ENCODE measurements at regions not wholly inside any gene's neighbourhood (a gene's known extent, or its start where the extent isn't known, plus 50 kb on each side); places are given as distances from the start of the nearest gene placed in this dataset.

DNA sequence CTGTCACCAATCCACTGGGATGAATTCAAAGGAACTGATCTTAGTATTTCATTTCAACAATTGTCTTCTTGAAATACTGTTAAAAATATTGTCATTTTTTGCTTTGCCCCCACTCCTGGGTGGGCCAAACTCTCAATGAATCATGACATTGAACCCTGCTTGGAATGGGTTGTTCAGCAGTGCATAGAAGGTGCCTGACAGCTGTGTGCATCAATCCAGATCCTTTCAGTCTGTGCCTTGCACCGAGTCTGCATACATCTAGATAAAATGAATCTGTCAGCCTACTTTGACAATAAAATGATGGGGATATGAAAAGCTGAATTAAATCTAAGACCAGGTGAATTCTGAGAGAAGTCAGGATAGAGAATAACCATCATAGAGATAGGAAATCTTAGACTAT lies 706.6 kb downstream of the CBLN2 start:
- no peak for DNase-seq (ENCODE audit: low spot score)
- H3K4me1 Mint-ChIP-seq (ENCODE audit: low read depth): no peaks in the 10 kb centered on the region
- H3K36me3 Mint-ChIP-seq (ENCODE audit: low read depth): no peaks in the 10 kb centered on the region
- no peak overlapping the region for H3K27ac Mint-ChIP-seq
- H3K4me3 Mint-ChIP-seq: no peak overlapping the region
- H3K9me3 Mint-ChIP-seq: no peaks in the 10 kb centered on the region
- H3K27me3 Mint-ChIP-seq (ENCODE audit: low read depth): no peaks in the 10 kb centered on the region

DNA sequence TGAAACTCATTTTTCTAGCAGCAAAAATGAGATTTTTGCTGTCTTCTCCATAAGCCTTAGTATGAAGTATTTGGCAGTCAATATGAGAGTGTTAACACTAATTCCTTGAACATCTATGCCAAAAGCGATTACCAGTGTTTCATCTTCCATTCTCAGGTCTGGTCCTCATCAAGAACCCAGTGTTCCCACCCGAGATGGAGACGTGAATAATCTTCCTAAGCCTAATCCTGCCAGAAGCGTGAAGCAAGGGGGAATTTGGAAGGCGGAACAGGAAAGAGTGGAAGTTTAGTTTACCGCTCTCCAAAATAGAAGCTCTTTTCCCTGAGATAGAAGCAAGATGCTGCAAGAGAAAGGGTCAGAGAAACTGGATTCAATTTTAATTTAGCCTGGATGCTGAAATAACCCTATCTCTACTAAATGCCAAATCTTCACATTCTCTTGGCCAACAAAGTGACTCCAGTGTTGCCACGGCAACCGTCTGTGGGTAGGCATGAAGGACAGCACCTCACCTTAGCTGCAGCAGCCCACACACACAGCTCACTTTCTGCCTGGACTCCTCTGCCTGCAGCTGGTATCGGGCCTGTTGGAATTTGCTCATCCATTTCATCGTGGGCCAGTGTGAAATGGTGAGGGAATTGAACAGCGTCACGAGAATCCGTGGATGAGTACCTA lies 711.1 kb downstream of the CBLN2 start:
- no peaks in the 10 kb centered on the region for H3K4me1 Mint-ChIP-seq (ENCODE audit: low read depth)
- H3K27me3 Mint-ChIP-seq (ENCODE audit: low read depth): no peaks in the 10 kb centered on the region
- H3K9me3 Mint-ChIP-seq: no peaks in the 10 kb centered on the region
- H3K27ac Mint-ChIP-seq: no peak overlapping the region
- H3K36me3 Mint-ChIP-seq (ENCODE audit: low read depth): no peaks in the 10 kb centered on the region
- no peak overlapping the region for H3K4me3 Mint-ChIP-seq
- DNase-seq (ENCODE audit: low spot score): no peak

DNA sequence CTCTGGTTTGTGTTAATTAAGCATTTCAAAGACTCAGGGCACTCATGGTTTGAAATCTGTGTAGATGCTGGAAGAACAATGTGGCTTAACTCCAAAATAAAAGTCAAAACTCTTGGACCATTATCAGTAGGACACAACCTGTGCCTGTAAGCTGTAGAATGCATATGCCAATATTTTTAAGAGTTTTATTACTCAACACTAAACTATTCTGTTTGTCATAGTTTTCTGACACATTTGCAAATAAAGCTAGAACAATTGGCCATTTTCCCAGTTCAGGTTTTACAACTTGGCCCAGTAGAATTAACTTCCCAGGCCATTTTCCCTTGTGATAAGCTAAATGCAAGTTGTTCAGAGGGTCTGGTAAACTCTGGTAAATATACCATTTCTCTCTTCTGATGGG lies 713.1 kb downstream of the CBLN2 start:
- no peaks in the 10 kb centered on the region for H3K36me3 Mint-ChIP-seq (ENCODE audit: low read depth)
- H3K4me3 Mint-ChIP-seq: no peak overlapping the region
- H3K27me3 Mint-ChIP-seq (ENCODE audit: low read depth): no peaks in the 10 kb centered on the region
- H3K27ac Mint-ChIP-seq: no peak overlapping the region
- no peaks in the 10 kb centered on the region for H3K4me1 Mint-ChIP-seq (ENCODE audit: low read depth)
- H3K9me3 Mint-ChIP-seq: no peaks in the 10 kb centered on the region
- no peak for DNase-seq (ENCODE audit: low spot score)

DNA sequence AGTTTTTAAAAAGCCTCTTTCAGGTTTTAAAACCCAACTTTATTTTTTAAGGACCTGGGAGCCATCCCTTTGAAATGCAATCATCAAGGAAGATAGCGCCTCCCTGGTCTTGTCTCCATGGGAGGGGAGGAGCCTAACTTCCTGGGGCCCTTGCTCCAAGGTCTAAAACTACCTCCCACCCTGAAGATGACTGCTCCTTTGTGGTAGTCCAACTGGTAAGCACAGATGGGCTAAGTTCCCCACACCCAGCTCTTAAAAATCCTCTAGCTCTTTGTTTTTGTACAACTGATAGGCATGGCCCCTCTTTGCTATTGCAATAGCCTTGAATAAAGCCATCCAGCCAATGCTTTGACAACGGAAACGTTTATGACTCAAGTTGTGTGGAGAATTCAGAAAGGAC lies 716.8 kb downstream of the CBLN2 start:
- no peak overlapping the region for H3K4me3 Mint-ChIP-seq
- no peaks in the 10 kb centered on the region for H3K36me3 Mint-ChIP-seq (ENCODE audit: low read depth)
- H3K27ac Mint-ChIP-seq: no peak overlapping the region
- H3K9me3 Mint-ChIP-seq: no peaks in the 10 kb centered on the region
- no peaks in the 10 kb centered on the region for H3K4me1 Mint-ChIP-seq (ENCODE audit: low read depth)
- no peak for DNase-seq (ENCODE audit: low spot score)
- no peaks in the 10 kb centered on the region for H3K27me3 Mint-ChIP-seq (ENCODE audit: low read depth)

DNA sequence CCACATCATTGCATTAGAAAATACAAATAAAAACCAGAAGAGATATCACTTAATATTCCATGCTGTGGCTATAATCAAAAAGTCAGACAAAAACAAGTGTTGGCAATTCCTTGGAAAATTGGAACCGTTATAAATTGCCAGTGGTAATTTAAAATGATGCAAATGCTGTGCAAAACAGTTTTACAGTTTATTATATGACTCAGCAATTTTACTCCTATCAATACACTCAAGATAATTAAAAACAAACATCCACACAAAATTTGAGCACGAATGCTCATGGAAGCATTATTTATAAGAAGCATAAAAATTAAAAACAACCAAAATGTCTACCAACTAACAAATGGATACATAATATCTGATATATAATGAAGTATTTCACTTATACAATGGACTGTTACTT lies 728.8 kb downstream of the CBLN2 start:
- no peaks in the 10 kb centered on the region for H3K36me3 Mint-ChIP-seq (ENCODE audit: low read depth)
- H3K27ac Mint-ChIP-seq: no peak overlapping the region
- no peaks in the 10 kb centered on the region for H3K27me3 Mint-ChIP-seq (ENCODE audit: low read depth)
- no peaks in the 10 kb centered on the region for H3K4me1 Mint-ChIP-seq (ENCODE audit: low read depth)
- no peaks in the 10 kb centered on the region for H3K9me3 Mint-ChIP-seq
- no peak overlapping the region for H3K4me3 Mint-ChIP-seq
- no peak for DNase-seq (ENCODE audit: low spot score)

DNA sequence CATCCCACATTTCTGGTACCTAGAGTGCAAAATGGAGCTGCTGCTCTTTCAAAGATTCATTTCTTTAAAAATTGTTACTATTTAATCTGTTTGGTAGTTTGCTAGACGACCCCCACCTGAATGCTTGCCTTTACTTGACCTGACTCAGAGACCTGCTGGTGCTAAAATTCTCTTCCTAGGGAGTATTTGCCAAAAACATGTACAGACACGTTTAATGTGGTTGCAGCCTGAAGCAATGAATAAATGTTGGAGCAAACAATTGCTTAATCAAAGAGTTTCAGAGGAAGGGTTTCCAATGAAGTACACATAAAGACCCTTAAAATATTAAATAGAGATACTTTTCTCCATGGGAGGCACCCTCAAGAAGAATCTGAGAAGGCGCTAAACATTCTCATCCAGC lies 734.4 kb downstream of the CBLN2 start:
- no peak overlapping the region for H3K27ac Mint-ChIP-seq
- no peaks in the 10 kb centered on the region for H3K4me1 Mint-ChIP-seq (ENCODE audit: low read depth)
- no peak for DNase-seq (ENCODE audit: low spot score)
- H3K36me3 Mint-ChIP-seq (ENCODE audit: low read depth): no peaks in the 10 kb centered on the region
- peaks cover 4% of the 10 kb centered on the region for H3K9me3 Mint-ChIP-seq
- no peak overlapping the region for H3K4me3 Mint-ChIP-seq
- H3K27me3 Mint-ChIP-seq (ENCODE audit: low read depth): no peaks in the 10 kb centered on the region

DNA sequence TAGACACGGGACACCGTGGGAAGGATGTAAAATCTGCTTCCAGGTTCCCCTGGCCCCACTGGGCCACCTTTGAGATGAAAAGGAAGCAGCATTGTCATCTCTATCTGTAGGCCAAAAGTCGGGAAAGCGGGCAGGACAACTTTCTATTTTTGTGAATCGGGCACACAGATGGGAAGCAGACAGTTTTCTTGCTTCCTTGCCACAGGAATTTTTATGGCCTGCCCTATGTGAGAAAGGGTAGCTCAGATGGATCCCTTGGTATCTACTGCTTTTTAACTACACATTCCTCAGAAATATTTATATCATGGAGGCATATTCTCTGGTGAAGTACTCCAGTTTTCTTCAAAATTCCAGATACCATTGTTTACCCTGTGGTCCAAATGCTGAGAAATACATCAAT lies 735.5 kb downstream of the CBLN2 start:
- no peaks in the 10 kb centered on the region for H3K36me3 Mint-ChIP-seq (ENCODE audit: low read depth)
- H3K27ac Mint-ChIP-seq: no peak overlapping the region
- no peaks in the 10 kb centered on the region for H3K27me3 Mint-ChIP-seq (ENCODE audit: low read depth)
- no peak for DNase-seq (ENCODE audit: low spot score)
- no peak overlapping the region for H3K4me3 Mint-ChIP-seq
- H3K9me3 Mint-ChIP-seq: peaks cover 4% of the 10 kb centered on the region
- H3K4me1 Mint-ChIP-seq (ENCODE audit: low read depth): no peaks in the 10 kb centered on the region

DNA sequence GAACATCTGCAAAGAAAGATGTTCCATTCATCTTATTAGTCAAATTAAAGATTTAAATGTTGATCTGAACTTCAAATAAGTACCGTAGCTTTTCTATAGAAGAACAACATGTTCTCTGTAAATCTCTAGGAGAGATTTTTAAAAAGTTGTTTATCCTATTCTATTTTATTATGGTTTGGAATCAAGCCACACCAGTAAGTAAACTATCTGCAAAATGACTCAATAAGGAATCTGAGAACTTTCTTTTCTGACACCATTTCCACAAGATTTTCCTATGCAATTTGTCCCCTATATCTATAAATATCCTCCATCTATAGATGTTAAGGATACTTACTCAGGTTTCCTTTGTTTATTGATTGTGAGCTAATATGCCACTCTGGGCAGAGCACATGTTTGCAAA lies 736.6 kb downstream of the CBLN2 start:
- Mint-ChIP-seq H3K4me1 (ENCODE audit: low read depth) (no peaks in the 10 kb centered on the region), H3K36me3 (ENCODE audit: low read depth) (no peaks in the 10 kb centered on the region), H3K9me3 (peaks cover 4% of the 10 kb centered on the region), H3K27me3 (ENCODE audit: low read depth) (no peaks in the 10 kb centered on the region), H3K4me3 (no peak overlapping the region), H3K27ac (no peak overlapping the region)
- DNase-seq (ENCODE audit: low spot score): no peak

DNA sequence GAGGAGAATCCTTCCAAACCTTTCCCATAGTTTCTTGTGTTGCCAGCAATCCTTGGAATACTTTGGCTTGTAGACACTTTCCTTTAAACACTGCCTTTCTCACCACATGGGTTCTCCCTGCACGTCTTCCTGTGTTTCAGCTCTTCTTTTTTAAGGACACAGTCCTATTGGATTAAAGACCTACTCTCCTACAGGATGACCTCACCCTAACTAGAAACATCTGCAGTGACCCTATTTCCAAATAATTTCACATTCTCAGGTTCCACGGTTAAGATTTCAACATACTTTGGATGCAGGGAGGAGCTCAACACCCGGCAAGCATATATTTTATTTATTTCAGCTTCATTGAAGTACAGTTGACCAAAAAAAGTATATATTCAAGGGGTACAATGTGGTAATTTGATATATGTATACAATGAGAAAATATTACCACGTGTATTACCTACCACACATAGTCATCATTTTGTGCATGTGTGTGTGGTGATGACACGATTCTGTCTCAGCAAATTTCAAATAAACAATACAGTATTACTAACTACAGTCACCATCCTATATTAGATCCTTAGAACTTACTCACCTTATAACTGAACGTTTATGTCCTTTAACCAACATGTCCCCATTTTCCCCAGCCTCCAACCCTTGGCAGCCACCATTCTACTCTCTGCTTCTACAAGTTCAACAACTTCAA lies 745.0 kb downstream of the CBLN2 start:
- Mint-ChIP-seq H3K4me1 (ENCODE audit: low read depth) (no peaks in the 10 kb centered on the region), H3K36me3 (ENCODE audit: low read depth) (no peaks in the 10 kb centered on the region), H3K4me3 (no peak overlapping the region), H3K27me3 (ENCODE audit: low read depth) (no peaks in the 10 kb centered on the region), H3K9me3 (no peaks in the 10 kb centered on the region), H3K27ac (no peak overlapping the region)
- DNase-seq (ENCODE audit: low spot score): no peak

DNA sequence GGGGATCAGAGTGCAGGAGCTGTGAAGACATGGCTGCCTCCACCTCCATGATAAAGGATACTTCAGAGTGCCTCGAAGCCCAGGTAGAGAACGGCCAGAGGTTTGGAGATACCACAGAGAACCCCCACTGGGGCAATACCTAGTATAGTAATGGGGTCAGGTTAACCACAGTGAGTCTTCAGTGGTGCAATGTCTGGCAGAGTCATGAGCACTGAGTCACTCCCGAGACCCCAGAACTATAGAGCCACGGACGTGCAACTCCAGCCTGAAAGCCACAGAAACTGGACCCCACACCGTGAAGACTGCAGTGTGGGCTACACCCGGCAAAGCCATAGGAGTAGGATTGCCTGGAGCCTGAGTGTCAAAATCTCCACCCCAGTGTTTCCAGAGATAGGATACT lies 746.6 kb downstream of the CBLN2 start:
- Mint-ChIP-seq H3K9me3 (no peaks in the 10 kb centered on the region), H3K4me3 (no peak overlapping the region), H3K27me3 (ENCODE audit: low read depth) (no peaks in the 10 kb centered on the region), H3K4me1 (ENCODE audit: low read depth) (no peaks in the 10 kb centered on the region), H3K27ac (no peak overlapping the region), H3K36me3 (ENCODE audit: low read depth) (no peaks in the 10 kb centered on the region)
- no peak for DNase-seq (ENCODE audit: low spot score)

DNA sequence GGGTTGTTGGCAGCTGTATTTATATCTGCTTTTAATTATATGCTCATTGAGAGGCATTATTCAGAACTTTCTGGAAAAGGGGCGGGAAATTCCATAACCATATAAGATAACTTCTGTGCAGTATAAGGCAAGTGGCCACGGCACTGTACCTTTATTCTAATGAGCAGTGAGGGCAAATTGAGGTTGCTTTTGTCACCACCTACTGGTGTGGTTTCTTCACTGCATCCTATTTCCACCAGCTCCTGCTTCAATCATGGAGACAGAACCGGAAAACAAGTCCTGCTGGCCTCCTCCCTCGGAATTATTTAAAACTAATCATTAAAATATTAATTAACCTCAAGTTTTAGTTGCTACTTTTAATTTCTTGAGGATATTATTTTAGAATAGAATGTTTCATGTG lies 759.4 kb downstream of the CBLN2 start:
- Mint-ChIP-seq H3K27ac (no peak overlapping the region), H3K27me3 (ENCODE audit: low read depth) (no peaks in the 10 kb centered on the region), H3K9me3 (no peaks in the 10 kb centered on the region), H3K4me3 (no peak overlapping the region), H3K4me1 (ENCODE audit: low read depth) (no peaks in the 10 kb centered on the region), H3K36me3 (ENCODE audit: low read depth) (no peaks in the 10 kb centered on the region)
- no peak for DNase-seq (ENCODE audit: low spot score)

DNA sequence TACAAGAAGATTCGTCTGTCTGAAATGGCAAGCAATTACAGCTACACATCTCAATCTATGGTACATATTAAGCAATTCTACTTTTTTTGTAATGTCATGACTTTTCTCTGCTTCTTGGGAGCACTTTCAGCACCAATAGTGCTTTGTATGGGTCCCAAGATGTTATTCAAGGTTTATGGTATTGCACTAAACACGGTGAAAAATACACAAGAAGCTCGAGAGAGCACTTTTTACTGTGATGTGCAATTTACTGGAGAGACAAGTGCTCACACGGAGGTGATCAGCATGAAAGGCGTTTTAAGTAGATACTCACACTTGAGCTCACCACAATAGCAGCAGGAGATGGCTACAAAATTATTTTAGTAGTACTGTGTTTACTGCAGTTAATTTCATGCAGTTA lies 783.6 kb downstream of the CBLN2 start:
- no peak for DNase-seq (ENCODE audit: low spot score)
- no peaks in the 10 kb centered on the region for H3K27me3 Mint-ChIP-seq (ENCODE audit: low read depth)
- H3K4me3 Mint-ChIP-seq: no peak overlapping the region
- no peaks in the 10 kb centered on the region for H3K36me3 Mint-ChIP-seq (ENCODE audit: low read depth)
- H3K9me3 Mint-ChIP-seq: peaks cover 5% of the 10 kb centered on the region
- H3K27ac Mint-ChIP-seq: no peak overlapping the region
- H3K4me1 Mint-ChIP-seq (ENCODE audit: low read depth): no peaks in the 10 kb centered on the region

DNA sequence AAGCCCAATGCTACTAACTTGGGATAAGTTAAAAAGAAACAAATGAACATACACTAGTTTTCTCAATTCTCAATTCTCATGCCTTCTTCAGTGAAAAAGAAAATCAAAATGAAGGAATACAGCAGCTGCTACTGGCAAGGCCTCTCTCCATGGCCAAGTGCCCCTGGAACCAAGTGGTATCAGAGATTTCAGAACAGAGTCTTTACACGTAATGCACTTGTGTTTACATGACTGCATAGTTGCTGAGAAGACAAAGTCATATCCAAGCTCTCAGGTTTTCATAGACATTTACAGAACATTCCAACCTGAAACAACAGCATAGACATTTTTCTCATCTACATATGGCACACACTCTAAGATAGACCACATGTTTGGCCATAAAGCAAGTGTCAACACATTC lies 789.9 kb downstream of the CBLN2 start:
- Mint-ChIP-seq H3K9me3 (peaks cover 4% of the 10 kb centered on the region), H3K36me3 (ENCODE audit: low read depth) (no peaks in the 10 kb centered on the region), H3K4me3 (no peak overlapping the region), H3K4me1 (ENCODE audit: low read depth) (no peaks in the 10 kb centered on the region), H3K27ac (no peak overlapping the region), H3K27me3 (ENCODE audit: low read depth) (no peaks in the 10 kb centered on the region)
- no peak for DNase-seq (ENCODE audit: low spot score)

DNA sequence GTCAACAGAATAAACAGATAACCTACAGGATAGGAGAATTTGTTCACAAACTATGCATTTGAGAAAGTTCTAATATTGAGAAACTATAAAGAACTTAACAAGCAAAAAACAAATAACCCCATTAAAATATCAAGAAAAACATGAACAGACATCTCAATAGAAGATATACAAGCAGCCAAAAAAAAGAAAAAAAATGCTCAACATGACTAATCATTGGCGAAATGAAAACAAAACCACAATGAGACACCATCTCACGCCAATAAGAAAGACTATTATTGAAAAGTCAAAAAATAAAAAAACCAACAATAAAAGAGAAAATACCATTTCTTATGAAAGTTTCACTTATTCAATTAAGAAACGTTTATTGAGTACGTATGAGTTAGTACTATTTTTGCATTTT lies 800.5 kb downstream of the CBLN2 start:
- Mint-ChIP-seq H3K9me3 (peaks cover 8% of the 10 kb centered on the region), H3K4me1 (ENCODE audit: low read depth) (no peaks in the 10 kb centered on the region), H3K4me3 (no peak overlapping the region), H3K27ac (no peak overlapping the region), H3K27me3 (ENCODE audit: low read depth) (no peaks in the 10 kb centered on the region), H3K36me3 (ENCODE audit: low read depth) (no peaks in the 10 kb centered on the region)
- no peak for DNase-seq (ENCODE audit: low spot score)

DNA sequence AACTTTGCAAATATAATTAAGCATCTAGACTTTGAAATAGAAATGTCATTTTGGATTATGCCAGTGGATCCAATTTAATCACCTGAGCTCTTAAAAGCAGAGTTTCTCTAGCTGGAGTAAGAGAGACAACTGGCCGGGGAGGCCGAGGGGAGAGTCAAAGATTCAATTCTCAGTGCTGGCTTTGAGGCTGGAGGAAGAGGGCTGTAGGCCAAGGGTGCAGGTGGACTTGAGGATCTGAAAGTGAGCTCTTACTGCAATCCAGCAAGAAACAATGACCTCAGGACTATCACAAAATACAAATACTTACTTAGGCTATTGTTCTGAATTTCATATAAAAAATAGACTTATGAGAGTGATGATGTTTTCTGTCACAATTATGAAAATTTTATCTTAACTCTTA lies 814.5 kb downstream of the CBLN2 start:
- Mint-ChIP-seq H3K9me3 (no peaks in the 10 kb centered on the region), H3K36me3 (ENCODE audit: low read depth) (no peaks in the 10 kb centered on the region), H3K27me3 (ENCODE audit: low read depth) (no peaks in the 10 kb centered on the region), H3K4me3 (no peak overlapping the region), H3K27ac (no peak overlapping the region), H3K4me1 (ENCODE audit: low read depth) (no peaks in the 10 kb centered on the region)
- no peak for DNase-seq (ENCODE audit: low spot score)

Data from T-helper 2 cell treated with Interferon-gamma antibody and Interleukin-4, amounts not matched to agents 5 μg/mL and 100 μg/mL, for 36 hours (primary cell).